ENCODE measurements at regions not wholly inside any gene's neighbourhood (a gene's known extent, or its start where the extent isn't known, plus 50 kb on each side); places are given as distances from the start of the nearest gene placed in this dataset.

DNA sequence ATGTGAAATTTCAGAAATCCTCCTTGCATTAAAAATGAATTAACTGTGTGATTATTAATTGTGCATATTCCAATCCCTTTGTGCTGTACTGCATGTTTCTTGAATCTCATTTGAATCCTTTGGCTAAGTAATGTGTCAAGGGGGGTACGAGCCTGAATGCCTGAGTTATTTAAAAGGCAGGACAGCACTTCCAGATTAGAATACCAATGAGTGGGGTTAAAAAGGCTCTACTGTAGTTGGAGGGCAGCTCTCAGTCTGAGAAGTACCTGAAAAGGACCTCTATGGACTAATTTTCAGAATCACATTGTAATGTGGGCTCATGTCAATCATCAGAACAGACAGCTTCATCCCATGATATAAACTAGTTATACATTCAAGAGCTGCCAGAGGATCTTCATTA lies 423.0 kb downstream of the GRB14 start:
- TF ChIP-seq, protein P1, sequence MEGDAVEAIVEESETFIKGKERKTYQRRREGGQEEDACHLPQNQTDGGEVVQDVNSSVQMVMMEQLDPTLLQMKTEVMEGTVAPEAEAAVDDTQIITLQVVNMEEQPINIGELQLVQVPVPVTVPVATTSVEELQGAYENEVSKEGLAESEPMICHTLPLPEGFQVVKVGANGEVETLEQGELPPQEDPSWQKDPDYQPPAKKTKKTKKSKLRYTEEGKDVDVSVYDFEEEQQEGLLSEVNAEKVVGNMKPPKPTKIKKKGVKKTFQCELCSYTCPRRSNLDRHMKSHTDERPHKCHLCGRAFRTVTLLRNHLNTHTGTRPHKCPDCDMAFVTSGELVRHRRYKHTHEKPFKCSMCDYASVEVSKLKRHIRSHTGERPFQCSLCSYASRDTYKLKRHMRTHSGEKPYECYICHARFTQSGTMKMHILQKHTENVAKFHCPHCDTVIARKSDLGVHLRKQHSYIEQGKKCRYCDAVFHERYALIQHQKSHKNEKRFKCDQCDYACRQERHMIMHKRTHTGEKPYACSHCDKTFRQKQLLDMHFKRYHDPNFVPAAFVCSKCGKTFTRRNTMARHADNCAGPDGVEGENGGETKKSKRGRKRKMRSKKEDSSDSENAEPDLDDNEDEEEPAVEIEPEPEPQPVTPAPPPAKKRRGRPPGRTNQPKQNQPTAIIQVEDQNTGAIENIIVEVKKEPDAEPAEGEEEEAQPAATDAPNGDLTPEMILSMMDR (optimal IDR thresholded peaks at IDR 0.05 in 1 of 3, IDR thresholded peaks at IDR 0.05 in 1 of 3, conservative IDR thresholded peaks at IDR 0.05 in 1 of 3; ENCODE audit: extremely low read depth in 1 of 3, insufficient read depth in 2 of 3, low read length in 3 of 3) = no peak
- no peak for TF ChIP-seq EZH2 (IDR thresholded peaks at IDR 0.05; ENCODE audit: low read length)
